ENCODE measurements at regions not wholly inside any gene's neighbourhood (a gene's known extent, or its start where the extent isn't known, plus 50 kb on each side); places are given as distances from the start of the nearest gene placed in this dataset.

- H3K27ac ChIP-seq (ENCODE audit: low read depth, low read length), result no peak overlapping the region
- H3K79me2 ChIP-seq (ENCODE audit: insufficient read depth, low read length), result no peaks in the 10 kb centered on the region
- ChIA-PET RAD21 (ENCODE audit: low non-redundant PET in 1 of 2, low total read pairs in 2 of 2, uncharacterized antibody in 2 of 2, unreplicated experiment in 2 of 2) (no interaction called here), CTCF (no interaction called here), POLR2A (no interaction called here)
- DNase-seq (ENCODE audit: low read depth, low spot score) (no peak), ATAC-seq (no peak)
- TF ChIP-seq ZFX (IDR thresholded peaks at IDR 0.05) (no peak), TCF7L2 (IDR thresholded peaks at IDR 0.05; ENCODE audit: borderline replicate concordance, extremely low read depth, insufficient read depth, insufficient read length) (no peak), SIN3A (IDR thresholded peaks at IDR 0.05; ENCODE audit: low read depth) (no peak), ELF1 (IDR thresholded peaks at IDR 0.05; ENCODE audit: borderline replicate concordance, low read depth) (no peak), SP1 (IDR thresholded peaks at IDR 0.05; ENCODE audit: low read depth) (no peak), YY1 (IDR thresholded peaks at IDR 0.05; ENCODE audit: extremely low read depth, insufficient replicate concordance, low read depth, low read length) (no peak), CBX3 (IDR thresholded peaks at IDR 0.05; ENCODE audit: low read depth) (no peak), EGR1 (IDR thresholded peaks at IDR 0.05; ENCODE audit: low read depth) (no peak), FOSL1 (IDR thresholded peaks at IDR 0.05; ENCODE audit: low read depth) (no peak), SRF (IDR thresholded peaks at IDR 0.05; ENCODE audit: low read depth) (no peak), ATF3 (IDR thresholded peaks at IDR 0.05) (no peak), EZH2 (IDR thresholded peaks at IDR 0.05) (no peak), POLR2A (IDR thresholded peaks at IDR 0.05; ENCODE audit: borderline replicate concordance, extremely low read depth, insufficient read depth, insufficient read length) (no peak), MAX (IDR thresholded peaks at IDR 0.05) (no peak), ZBTB33 (IDR thresholded peaks at IDR 0.05; ENCODE audit: extremely low read depth, insufficient replicate concordance, low read length) (no peak)
- H3K4me2 ChIP-seq (ENCODE audit: low read length), result no peak overlapping the region
- H3K4me1 ChIP-seq (ENCODE audit: control insufficient read depth in 1 of 2, insufficient read depth in 2 of 2, low read length in 2 of 2), result no peaks in the 10 kb centered on the region
- no peaks in the 10 kb centered on the region for H3K9me2 ChIP-seq (ENCODE audit: insufficient read depth)
- no peaks in the 10 kb centered on the region for H3K9me3 ChIP-seq (ENCODE audit: control insufficient read depth in 1 of 2, insufficient read depth in 1 of 2, low read depth in 1 of 2, low read length in 2 of 2)
- no peak overlapping the region for H3K4me3 ChIP-seq (replicated peaks in 1 of 2; ENCODE audit: low read depth in 1 of 2, low read length in 2 of 2)
- no peak overlapping the region for H2AFZ ChIP-seq (ENCODE audit: low read depth, low read length, poor library complexity, severe bottlenecking)
- no TSS peak for BruUV-seq (replicated peaks)
- H3K9ac ChIP-seq (ENCODE audit: low read length), result no peak overlapping the region
- no peaks in the 10 kb centered on the region for H3K36me3 ChIP-seq (ENCODE audit: control insufficient read depth in 1 of 2, insufficient read depth in 2 of 2, low read length in 2 of 2)
- intact Hi-C loops (cut with micrococcal nuclease), result no loop called here
- no peaks in the 10 kb centered on the region for H4K20me1 ChIP-seq (ENCODE audit: insufficient read depth)
- H3K27me3 ChIP-seq (ENCODE audit: insufficient read depth, low read length), result 0 out of 2 replicates have a peak, but pooled peaks cover 6% of the 10 kb centered on the region
Observed at GRCh38 chr2:204486805-204487204, 58.5 kb upstream of the PARD3B start.
